HG03045 (cell line): ENCODE measurements at regions not wholly inside any gene's neighbourhood (a gene's known extent, or its start where the extent isn't known, plus 50 kb on each side); places are given as distances from the start of the nearest gene placed in this dataset.

Source experiments
- ATAC-seq: cut with Tn5 transposase; IDR thresholded peaks from one replicate; pipeline ENCODE4 v1.9.1; 2021; ENCODE audit warnings: mild to moderate bottlenecking, moderate library complexity; ENCODE audit not compliant: unreplicated experiment

DNA sequence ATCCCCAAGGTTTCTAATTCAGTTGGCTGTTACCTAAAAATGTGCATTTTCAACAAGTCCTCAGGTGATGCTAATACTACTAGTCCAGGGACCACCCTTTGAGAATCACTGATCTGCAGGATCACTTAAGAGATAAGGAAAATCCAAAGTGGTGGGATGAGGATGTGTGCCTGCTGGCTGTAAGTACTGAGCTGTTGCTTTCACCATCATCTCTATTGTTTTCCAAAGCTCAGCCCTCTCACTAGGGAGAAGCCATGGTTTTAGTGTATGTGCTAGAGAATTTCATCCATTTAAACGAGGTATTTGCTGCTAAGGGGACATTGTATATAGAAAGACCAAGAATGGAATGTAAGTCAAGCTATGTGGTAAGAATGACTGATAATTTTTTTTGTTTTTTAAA lies 202.3 kb downstream of the KIF21A start:
- no peak for ATAC-seq

DNA sequence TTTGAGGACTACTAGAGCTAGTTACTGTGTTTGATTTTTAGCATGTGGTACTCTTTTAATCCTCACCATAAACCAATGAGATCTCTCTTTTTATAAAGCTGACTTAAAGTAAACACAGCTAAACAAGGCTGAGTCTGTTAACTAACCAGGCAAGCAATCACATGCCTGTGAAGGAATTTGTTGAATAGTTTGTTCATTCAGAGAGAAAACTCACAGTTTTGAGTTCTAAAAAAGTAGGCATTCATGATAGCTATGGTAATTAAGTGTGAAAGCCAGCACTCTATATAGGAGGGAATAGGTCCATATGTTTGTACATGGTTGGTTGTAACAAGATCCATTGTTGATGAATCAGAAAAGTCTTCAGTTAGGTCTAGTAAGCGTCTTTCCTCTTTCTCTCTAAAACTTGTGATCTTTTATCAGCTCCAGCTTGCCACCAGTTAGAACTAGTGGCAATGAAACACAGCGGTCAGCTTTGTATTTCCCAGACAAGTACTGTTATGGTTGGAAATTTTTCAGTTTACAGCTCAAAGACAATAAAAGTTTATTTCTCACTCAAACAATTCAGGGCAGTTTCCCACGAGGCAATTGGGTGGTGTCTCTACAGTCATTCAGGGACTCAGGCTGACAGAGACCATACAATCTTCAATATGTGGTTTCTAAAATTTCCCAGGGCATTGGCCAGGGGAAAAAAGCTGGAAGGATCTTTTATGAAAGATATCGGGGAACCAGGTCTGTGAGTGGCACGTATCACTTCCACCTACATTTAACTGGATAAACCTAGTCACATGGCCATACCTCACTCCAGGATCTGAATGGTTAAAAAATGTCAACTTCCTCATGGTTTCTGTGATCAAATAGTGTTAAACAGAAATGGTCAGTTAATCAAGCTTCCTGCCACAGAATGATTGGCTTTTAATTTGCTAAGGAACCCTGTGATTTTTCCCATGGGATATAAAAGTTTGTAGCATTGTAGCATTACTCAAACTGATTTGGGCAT lies 203.1 kb downstream of the KIF21A start:
- no peak for ATAC-seq

DNA sequence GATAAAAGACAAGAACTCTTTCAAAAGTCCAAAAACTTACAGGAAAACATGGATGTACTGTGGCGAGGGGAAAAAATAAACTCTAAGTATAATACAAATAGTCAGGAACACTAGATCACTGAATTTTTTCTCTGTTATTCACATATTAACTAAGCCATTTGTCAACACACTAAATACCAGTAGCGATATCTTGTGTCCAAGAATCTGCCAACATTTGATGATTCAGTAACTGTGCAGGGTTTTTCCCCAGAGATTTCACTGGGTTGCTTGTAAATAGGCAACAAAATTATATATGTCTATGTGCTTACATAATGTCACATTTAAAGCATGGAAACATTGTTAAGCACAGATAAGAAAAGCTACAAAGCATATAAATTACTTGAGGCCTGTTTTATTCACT lies 205.9 kb downstream of the KIF21A start:
- no peak for ATAC-seq

DNA sequence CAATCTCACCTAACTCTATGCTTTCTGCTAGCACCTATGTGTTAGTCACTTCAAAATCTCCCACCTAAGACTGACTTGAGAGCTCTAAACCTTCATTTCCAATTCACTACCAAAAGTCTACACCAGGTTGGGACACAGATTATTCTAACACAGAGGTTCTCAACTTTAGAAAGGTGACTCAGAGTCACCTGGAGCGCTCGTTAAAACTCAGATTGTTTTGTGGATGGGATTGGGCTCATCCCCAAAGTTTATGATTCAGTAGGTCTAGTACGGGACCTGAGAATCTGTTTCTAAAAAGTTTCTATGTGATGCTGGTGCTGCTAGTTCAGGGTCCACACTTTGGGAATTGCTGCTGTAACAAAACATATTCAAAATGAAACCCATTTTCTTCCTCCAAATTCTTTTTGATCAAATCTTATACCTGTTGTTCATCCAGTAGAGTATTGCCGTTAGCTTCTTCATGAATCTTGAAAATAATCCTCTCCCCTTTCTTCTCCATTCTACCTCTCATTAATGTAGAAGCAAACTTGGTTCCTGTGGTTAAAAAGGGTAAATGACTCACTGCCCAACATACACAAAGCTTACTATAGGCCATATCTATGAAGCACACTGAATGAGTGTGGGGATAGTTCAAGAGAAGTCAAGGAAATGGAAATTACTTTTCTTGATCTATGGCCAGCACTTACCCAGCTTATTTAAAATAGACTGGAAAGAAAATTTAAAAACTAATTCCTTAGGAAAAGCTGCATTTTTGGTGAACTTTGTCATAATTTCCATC lies 206.7 kb downstream of the KIF21A start:
- no peak for ATAC-seq

DNA sequence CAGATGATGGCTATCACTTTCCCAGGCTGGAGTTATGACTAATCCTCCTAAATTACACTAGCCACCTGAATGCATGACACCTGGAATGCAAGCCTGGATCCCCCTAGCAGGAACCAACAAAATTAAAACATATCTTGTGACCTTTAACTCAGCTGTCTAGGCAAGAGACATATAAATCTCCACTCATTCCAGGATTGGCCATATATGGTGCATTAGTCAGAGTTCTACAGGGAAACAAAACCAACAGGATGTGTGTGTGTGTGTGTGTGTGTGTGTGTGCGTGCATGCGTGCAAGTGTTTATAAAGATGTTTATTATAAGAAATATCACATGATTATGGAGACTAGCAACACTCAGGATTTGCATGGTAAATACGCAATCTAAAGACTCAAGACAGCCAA lies 212.8 kb downstream of the KIF21A start:
- no peak for ATAC-seq

DNA sequence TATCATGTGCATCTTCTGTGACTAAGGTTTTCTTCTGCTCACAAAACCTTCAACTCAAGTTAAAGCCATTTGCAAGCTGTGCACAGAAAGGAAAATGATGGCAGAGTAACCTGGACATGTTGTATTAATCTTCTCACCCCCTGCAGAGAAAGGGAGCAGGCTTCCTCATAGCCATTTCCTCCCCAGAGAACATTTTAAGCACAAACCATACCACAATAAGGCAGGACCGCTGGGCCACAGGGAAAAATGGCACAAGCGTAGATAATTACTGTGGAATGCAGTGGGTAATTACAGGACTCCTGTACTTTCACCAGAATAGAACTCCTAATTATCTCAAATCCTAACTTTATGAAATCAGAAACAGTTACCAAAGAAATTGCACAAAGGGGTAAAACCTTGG lies 215.7 kb downstream of the KIF21A start:
- ATAC-seq: no peak

DNA sequence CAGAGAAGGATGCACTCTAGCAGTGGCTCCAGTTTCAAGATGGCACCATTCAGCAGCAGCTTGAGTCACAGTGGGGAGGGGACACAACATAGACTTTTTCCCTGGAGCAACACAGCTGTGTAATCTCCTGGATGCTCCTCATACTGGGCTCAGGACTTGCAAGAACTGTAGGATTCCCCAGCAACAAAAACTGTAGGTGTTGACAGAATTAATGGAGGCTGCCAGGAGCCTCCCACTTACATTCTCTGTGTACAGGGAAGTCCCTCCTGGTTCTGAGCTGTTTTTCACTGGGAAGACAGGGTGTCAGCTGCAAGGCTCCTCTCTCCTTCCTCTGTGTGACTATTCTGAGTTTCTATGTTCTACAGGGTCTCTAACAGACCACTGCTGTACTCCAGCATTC lies 217.9 kb downstream of the KIF21A start:
- no peak for ATAC-seq

DNA sequence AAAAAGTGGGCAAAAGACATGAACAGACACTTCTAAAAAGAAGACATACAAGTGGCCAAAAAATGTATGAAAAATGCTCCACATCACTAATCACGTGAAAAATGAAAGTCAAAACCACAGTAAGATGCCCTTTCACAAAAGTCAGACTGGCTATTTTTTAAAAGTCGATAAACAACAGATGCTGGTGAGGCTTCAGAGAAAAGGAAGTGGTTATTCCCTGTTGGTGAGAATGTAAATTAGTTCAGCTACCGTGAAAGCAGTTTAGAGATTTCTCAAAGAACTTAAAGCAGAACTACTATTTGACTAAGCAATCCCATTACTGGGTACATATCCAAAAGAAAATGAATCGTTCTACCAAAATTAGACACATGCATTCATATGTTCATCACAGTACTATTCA lies 237.0 kb downstream of the KIF21A start:
- ATAC-seq: no peak

DNA sequence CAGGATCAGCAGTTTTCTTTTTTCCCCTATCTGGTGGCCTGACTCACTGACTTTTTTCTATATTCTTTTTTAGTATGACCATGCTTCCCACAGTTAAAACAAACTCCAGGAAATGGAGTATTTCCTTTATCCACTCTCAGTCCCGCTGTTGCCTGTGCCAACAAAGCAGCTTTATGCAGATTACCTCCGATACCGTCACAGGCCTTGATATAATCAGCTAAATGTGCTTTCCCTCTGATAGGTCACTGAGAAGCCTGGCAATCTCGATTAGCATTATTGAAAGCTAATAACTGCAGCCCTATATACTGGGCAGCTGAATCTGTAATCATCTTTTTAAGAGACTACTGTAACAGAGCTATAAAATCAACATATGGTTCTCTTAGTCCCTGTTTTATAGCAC lies 243.6 kb downstream of the KIF21A start:
- no peak for ATAC-seq

DNA sequence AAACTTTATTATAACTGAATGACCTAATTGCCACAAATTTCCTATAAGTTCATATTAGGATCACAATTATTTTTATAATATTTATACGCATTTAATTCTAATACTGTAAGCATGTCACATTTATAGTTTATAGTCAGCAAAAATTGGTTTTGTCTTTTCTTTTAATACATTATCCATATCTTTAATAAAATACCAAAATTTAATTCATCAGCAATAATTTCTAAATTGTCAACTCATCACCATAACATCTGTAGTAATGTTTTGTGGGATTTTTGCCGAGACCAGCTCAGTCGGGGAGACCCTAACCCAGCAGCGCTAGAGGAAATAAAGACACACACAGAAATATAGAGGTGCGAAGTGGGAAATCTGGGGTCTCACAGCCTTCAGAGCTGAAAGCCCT lies 254.2 kb downstream of the KIF21A start:
- no peak for ATAC-seq

DNA sequence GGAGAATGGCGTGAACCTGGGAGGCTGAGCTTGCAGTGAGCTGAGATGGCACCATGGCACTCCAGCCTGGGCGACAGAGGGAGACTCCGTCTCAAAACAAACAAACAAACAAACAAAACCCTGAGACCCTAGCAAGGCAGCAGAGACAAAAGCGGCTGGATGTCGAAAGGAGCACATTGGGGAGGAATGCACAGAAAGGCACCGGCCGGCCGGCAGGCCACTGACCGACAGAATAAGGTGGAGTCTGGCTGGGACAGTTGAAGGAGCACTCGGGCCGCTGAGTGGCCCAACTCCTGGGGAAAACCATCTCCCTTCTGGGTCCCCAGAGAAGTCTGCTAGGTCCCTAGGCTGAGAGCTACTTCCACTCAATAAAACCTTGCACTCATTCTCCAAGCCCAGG lies 256.2 kb downstream of the KIF21A start:
- ATAC-seq: no peak

DNA sequence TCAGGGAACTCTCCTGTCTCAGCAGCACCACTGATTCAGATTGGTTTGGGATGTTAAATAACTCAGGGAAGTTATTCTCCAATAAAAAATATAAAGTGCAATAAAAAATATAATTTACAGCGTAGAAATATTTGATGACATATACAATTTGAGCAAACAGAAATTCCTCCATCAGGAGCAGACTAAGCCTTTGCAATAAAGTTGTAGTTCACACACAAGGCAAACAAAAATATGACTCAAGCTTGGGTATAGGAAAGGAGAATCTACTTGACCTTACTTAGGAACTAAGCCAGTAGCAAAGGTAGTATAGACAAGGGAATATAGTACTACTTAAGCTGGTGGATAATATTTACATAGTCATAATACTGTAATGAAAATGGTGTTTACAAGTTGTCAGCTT lies 264.1 kb downstream of the KIF21A start:
- no peak for ATAC-seq

DNA sequence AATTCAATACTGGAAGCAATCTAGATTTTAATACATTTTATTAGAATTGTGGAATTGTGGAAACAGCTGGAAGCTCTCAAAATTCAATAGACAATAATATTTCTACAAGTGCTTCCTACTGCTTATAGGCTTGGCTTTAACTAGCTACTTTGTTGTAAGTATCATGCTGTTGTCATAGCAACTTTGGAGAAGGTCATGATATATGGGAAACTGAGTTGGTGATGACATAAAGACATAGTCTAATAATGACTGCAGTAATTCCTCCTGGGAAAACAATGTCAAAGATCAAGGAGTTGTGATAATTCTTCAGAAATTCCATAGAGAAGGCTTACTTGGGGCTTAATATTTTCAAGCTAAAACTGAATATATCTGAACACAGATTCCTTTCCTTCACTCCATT lies 266.6 kb downstream of the KIF21A start:
- ATAC-seq: no peak

DNA sequence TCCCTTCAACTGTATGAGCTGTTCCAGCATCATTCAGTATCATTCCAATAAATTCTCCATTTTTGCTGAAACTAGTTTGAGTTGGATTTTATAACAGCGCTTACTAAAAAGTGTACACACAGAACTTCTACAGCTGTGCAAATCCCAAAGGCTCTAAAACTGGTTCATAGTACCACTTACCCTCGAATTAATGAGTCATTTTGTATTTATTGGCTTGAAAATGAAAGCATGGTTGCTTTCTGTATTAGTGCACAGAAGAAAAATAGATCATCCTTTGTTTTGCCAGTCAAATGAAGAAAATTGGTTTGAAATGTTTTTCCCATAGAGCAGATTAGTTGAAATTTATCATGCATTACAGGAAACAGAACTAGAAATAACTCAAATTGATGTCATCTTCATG lies 268.3 kb upstream of the CPNE8 start:
- ATAC-seq: no peak

DNA sequence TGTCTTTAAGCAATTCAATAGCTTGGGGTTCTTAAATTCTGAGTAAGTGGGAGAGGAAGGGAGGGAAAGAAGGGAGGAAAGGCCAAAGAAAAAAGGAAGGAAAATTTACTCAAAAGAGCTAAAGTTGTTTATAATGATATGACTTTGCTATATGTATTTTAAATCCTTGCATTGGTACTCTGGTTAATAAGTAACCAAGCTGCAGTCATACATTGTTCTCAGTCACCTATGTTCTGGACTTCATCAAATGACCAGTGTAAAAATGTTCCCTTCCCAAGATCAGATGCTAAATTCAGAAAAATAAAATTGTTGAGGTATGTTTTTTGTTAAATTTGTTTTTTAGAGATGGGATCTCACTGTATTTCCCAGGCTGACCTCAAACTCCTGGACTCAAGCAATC lies 259.9 kb upstream of the CPNE8 start:
- no peak for ATAC-seq

DNA sequence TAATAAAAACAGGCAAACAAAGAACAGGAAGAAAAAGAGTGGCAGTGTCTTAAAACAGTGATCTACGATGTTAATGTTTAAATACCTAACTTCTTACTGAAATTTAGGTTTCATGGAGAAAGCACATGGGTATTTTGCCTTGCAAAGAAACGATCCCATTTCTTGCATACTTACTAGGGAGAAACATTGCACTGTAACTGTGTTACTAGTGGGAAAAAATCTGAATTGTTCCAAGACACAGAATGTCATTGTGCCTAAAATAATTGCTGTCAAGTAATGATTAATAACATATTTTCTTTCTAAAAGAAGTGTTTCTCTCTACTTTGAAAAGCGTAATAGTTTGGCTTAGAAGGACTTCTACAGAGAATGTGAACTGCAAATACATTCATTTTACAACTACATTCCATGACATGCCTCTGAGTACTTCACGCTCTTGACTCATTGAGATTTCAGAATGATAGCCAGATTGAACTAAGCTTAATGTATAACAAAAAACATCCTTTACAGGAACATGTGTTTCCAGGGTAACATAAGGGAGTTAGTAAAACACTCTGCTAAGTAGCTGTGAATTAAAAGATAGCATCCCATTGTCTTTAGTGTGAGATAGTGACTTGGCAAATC lies 256.2 kb upstream of the CPNE8 start:
- ATAC-seq: no peak

DNA sequence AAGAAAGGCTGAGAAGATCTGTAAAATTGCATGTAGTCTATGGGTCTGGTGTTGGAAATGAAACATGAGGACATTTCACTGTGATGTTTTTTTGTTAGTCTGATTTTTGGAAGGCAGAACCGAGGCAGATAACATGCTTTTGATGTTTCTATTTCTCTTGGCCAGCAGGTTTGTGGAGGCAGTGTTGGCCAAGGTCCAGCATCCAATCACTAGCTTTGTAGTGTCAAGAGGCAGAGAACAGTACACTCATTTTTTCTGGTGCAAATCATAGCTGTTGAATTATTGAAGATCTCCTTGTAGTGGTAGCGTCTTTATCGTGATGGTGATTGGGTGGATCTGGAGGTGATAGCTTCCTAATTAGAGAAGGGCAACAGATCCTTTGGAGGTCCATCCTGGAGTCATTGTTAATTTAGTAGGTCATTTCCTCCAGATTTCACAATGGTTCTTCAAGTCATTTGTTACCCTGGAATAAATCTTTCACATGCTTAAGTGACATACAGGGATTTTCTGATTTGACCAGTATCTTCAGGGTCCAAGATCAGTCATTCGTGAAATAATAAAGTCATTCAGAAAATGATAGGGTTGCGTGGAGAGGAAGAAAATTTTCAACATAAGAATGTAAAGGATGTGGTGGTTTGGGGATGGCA lies 252.4 kb upstream of the CPNE8 start:
- ATAC-seq: no peak

DNA sequence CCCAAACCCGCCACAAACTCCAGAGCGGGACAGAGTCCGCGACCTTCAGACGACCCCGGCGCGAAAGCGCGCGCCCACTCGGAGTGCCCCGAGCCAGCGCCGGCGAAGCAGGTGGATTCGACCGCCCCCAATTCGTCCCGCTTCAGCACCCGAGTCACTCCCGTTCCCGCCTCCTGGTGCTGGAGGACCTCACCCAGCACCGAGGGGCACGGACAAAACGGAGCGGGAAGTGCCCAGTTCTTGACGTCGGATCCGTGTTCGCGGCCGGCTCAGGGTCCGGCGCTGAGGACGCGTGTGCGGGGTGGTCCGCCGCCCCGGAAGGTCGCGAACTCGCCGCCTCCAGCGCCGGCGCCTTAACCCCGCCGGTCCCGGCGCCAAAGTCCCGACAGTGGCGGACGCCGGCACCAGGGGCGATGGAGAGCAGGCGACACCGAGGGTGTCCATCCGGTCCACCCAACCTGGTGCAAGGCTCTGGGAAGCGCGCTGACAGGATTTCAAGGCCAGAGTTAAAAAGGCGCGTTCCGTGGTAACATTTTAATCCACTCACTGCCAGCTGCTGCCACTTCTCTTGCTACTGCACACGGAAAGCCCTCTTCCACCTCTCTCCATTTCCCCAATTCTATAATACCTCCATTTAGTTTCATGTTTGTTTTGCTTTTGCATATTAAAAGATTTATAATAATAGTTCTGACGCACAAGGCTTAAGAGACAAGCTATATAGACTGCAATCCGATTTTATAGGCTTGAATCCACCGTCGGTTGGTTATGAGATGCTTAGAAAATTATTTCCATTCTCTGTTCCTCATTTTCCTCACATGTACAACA lies 240.0 kb upstream of the CPNE8 start:
- peak; percentile 69 for ATAC-seq

DNA sequence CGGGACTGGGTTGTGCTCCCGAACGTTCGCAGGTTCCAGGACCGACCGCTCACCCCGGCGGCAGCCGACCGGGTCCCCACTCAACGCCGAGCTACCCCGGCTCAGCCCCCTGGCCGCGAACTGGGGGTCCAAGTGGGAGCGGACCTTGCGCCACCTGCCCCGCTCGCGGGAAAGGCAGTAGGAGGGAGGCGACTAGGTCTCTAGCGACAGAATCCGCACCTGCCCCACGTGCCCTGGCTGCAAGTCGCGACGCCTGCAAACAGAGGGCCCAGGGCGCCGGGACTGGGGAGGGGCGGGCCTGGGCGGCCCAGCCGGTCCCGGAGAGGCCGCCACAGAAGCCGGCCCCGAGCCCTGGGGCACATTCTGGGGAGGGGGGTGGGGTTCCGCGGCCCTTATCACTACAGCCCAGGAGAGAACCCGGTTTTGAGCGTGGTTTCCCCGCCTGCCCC lies 239.2 kb upstream of the CPNE8 start:
- no peak for ATAC-seq

DNA sequence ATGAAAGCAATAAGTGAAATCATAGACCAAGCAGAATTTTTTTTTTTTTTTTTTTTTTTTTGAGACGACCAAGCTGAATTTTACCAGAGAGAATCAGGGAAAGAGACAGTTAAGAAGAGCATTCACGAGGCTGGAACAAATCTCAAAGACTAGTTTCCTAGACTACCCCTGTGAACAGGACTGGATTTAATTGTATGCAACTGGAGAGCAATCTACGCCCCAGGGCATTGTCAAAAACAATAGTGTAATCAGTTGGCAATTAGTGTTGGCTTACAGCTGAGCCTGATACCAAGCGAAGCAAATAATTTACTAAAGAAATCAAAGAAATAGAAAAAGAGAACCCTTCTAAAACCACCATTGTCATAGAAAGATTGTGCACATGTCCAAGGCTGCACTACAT lies 232.9 kb upstream of the CPNE8 start:
- ATAC-seq: no peak
